Right lobe of liver (tissue), 4 donors: ENCODE measurements at regions not wholly inside any gene's neighbourhood (a gene's known extent, or its start where the extent isn't known, plus 50 kb on each side); places are given as distances from the start of the nearest gene placed in this dataset.

Experiments
- POLR2A ChIP-seq: fragments of 450-650 bp; IDR thresholded peaks from one replicate; pipeline ENCODE4 v1.6.1; 2017; ENCODE audit warnings: antibody characterized with exemption, mild to moderate bottlenecking
- TF ChIP-seq, protein P1 (sequence below), 4 donors: fragments of 200-600 bp in 3 of 4; fragments of 450-650 bp in 1 of 4; IDR thresholded peaks; one replicate each; pipeline versions ENCODE4 v1.5.1 to v1.8.0; 2016 to 2022; ENCODE audit warnings: antibody characterized with exemption in 4 of 4, mild to moderate bottlenecking in 2 of 4
- donor health status: DM: no; HTN: no; CAD: no.
- donor health status: DM: no; HTN: no; CAD: no.
- donor health status: DM: no; HTN: yes; CAD: no.

- TF ChIP-seq, protein P1, sequence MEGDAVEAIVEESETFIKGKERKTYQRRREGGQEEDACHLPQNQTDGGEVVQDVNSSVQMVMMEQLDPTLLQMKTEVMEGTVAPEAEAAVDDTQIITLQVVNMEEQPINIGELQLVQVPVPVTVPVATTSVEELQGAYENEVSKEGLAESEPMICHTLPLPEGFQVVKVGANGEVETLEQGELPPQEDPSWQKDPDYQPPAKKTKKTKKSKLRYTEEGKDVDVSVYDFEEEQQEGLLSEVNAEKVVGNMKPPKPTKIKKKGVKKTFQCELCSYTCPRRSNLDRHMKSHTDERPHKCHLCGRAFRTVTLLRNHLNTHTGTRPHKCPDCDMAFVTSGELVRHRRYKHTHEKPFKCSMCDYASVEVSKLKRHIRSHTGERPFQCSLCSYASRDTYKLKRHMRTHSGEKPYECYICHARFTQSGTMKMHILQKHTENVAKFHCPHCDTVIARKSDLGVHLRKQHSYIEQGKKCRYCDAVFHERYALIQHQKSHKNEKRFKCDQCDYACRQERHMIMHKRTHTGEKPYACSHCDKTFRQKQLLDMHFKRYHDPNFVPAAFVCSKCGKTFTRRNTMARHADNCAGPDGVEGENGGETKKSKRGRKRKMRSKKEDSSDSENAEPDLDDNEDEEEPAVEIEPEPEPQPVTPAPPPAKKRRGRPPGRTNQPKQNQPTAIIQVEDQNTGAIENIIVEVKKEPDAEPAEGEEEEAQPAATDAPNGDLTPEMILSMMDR (IDR thresholded peaks at IDR 0.05), result no peak
- TF ChIP-seq POLR2A, result no peak
Observed at GRCh38 chr4:43296946-43297528, 404.5 kb downstream of the GRXCR1 start.
